NCI-H226 (cell line): ENCODE measurements at regions not wholly inside any gene's neighbourhood (a gene's known extent, or its start where the extent isn't known, plus 50 kb on each side); places are given as distances from the start of the nearest gene placed in this dataset.
A peak's percentile ranks its signal among the peaks of the same experiment; 100 is the strongest.

Experiments
- DNase-seq: peaks from one replicate; pipeline ENCODE4 v3.0.0-alpha.2; 2015

- no peak for DNase-seq
Observed at GRCh38 chr5:68352166-68352565, 136.6 kb downstream of the PIK3R1 start.

- peak; percentile 38 for DNase-seq
Observed at GRCh38 chr5:68353605-68354004, 138.0 kb downstream of the PIK3R1 start.

- DNase-seq = no peak
Observed at GRCh38 chr5:68354315-68354714, 138.8 kb downstream of the PIK3R1 start.

GRCh38 chr5:68356216-68356615 lies 140.7 kb downstream of the PIK3R1 start:
- no peak for DNase-seq

- no peak for DNase-seq
Observed at GRCh38 chr5:68356623-68357022, 141.1 kb downstream of the PIK3R1 start.

- DNase-seq = no peak
Observed at GRCh38 chr5:68359699-68360098, 144.1 kb downstream of the PIK3R1 start.

GRCh38 chr5:68362331-68362730 lies 146.8 kb downstream of the PIK3R1 start:
- no peak for DNase-seq

- DNase-seq = no peak
Observed at GRCh38 chr5:68365889-68366288, 150.3 kb downstream of the PIK3R1 start.

GRCh38 chr5:68367287-68367686 lies 151.7 kb downstream of the PIK3R1 start:
- DNase-seq = no peak

GRCh38 chr5:68367717-68368116 lies 152.2 kb downstream of the PIK3R1 start:
- DNase-seq = no peak

- DNase-seq = no peak
Observed at GRCh38 chr5:68368311-68369022, 152.9 kb downstream of the PIK3R1 start.

GRCh38 chr5:68369023-68369359 lies 153.4 kb downstream of the PIK3R1 start:
- DNase-seq = no peak

- DNase-seq = no peak
Observed at GRCh38 chr5:68369457-68370125, 154.0 kb downstream of the PIK3R1 start.

- DNase-seq = no peak
Observed at GRCh38 chr5:68370196-68370595, 154.6 kb downstream of the PIK3R1 start.

GRCh38 chr5:68371607-68372006 lies 156.1 kb downstream of the PIK3R1 start:
- no peak for DNase-seq

- no peak for DNase-seq
Observed at GRCh38 chr5:68372161-68372560, 156.6 kb downstream of the PIK3R1 start.

- DNase-seq = no peak
Observed at GRCh38 chr5:68373050-68373449, 157.5 kb downstream of the PIK3R1 start.

GRCh38 chr5:68374796-68375518 lies 159.4 kb downstream of the PIK3R1 start:
- DNase-seq = no peak

GRCh38 chr5:68375540-68375939 lies 160.0 kb downstream of the PIK3R1 start:
- no peak for DNase-seq

GRCh38 chr5:68376935-68377334 lies 161.4 kb downstream of the PIK3R1 start:
- no peak for DNase-seq

GRCh38 chr5:68377733-68378132 lies 162.2 kb downstream of the PIK3R1 start:
- no peak for DNase-seq

GRCh38 chr5:68378204-68378820 lies 162.8 kb downstream of the PIK3R1 start:
- no peak for DNase-seq

- DNase-seq = no peak
Observed at GRCh38 chr5:68379275-68380036, 163.9 kb downstream of the PIK3R1 start.
